SIG-M5 treated with dmso at 0.1 percent for 504 hours (cell line): ENCODE measurements at regions not wholly inside any gene's neighbourhood (a gene's known extent, or its start where the extent isn't known, plus 50 kb on each side); places are given as distances from the start of the nearest gene placed in this dataset.
"Not testable (repeated sequence)": the region's sequence is repeated elsewhere in the genome, so short reads cannot be mapped to it uniquely, and the experiment has no call there.

Source experiments
- DNase-seq: peaks from one replicate; lab custom pipeline; 2025; ENCODE audit not compliant: unreplicated experiment; lab: John Stamatoyannopoulos, UW

GRCh38 chrX:124181515-124181914 is 150.9 kb upstream of the TEX13D start:
- DNase-seq: not testable (repeated sequence)

GRCh38 chrX:124190440-124190839 is 142.0 kb upstream of the TEX13D start:
- no peak for DNase-seq

GRCh38 chrX:124194199-124194598 is 138.3 kb upstream of the TEX13D start:
- no peak for DNase-seq

DNA sequence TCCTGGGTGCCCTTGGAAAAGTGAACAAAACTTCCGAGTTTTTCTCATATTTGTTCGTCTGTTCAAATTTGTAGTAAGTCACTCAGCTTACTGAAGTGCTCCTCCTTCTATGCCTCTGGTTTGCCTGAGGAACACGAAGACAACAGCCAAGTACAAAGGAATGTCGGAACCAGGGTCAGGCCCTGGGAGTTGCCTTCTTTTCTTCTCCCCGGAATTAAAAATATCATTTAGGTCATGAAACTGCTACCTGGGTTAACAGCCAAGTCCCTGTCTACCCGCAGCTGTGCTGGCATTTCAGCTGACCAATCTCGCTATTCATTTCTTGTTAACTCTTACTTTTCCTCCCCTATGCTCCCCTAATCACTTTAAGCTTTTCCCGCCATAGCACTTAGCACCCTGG is 137.6 kb upstream of the TEX13D start:
- DNase-seq: no peak

DNA sequence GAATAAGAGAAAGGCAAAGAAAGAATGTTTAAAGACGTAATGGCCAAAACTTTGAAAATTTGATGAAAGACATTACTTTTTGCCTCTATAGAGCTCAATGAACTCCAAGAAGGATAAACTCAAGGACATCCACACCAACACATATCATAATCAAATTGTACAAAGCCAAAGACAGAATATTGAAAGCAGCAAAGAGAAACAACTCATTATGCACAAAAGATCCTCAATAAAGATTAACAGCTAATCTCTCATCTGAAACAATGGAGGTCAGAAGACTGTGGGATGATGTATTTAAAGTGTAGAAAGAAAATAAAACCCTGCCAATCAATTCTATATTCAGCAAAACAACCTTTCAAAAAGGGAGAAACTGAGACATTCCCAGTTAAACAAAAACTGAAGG is 129.1 kb upstream of the TEX13D start:
- no peak for DNase-seq

DNA sequence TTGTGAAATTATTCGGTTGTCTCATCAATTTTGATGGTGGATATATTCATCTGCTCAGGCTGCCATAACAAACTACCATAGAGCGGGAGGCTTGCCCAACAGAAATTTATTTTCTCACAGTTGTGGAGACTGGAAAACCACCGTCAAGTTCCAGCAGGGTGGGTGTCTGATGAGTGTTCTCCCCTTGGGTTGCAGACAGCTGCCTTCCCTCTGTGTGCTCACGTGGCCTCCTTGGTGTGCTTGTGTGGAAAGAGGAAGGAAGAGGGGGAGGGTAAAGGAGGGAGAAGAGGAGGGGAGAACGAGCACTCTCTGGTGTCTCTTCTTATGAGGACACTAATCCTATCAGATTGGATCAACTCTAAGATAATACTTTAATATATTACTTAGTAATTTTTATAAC is 123.8 kb upstream of the TEX13D start:
- DNase-seq: peak; percentile 86

DNA sequence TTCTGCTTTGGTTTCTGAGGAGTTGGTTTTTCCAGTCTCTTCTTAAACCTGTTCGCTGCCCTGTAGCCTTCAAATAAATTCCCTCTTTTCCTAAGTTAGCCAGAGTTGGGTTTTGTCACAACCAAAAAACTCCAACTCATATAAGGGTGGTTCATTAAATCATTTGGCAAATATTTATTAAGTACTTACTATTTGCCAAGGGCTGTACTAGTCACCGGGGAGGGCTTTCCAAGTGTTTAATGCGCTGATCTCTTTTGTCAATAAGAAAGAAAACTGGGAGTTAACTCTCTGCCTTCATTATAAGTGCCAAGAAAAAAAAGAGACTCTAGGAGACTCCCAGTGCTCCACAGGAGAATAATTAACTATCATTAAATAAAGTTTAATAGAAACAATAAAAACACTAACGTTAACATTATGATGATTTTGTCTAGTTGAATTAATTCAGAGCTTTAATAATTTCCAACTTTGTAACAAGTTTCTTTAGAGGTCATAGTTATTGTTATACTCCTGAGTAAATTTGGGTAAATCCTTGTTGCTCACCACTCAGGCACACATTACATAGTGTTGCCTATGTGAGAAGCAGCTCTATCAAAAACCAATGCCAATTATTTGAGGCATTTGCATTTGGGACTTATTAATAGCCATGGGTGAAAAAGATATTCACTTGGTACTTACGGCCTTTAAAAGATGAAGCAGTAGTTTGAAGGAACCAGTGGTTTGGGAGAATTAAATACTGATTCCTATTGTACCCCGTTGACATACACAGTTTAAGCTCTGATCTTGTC is 122.5 kb upstream of the TEX13D start:
- no peak for DNase-seq

DNA sequence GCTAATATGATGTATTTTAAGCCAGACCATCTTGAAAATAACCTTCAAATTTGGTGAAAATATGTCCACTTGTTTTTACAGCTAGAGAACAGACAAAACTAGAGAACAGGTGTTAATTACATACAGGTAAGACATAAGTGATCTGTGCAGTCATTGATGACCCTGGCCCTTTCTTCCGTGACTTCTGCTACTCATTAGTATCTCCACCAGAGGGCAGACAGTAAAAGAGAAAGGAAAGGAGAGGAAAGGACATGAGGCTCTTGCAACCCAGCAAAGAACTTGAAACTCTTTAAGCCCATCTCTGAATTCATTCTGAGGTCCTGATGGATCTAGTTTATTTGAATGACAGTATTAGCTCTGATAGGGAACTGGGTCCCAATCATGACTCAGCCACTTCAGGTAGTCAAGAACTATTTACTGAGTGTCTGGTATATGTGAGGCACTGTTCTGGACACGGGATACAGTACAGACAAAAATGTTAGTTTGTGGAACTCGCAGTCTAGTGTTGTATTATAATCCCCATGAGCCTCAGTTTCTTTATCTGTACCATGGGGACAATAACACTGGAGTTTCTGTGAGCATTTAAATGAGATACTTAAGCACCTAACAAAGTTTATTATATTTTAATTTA is 121.0 kb upstream of the TEX13D start:
- DNase-seq: peak; percentile 72

GRCh38 chrX:124212622-124213021 is 119.8 kb upstream of the TEX13D start:
- peak; percentile 86 for DNase-seq

DNA sequence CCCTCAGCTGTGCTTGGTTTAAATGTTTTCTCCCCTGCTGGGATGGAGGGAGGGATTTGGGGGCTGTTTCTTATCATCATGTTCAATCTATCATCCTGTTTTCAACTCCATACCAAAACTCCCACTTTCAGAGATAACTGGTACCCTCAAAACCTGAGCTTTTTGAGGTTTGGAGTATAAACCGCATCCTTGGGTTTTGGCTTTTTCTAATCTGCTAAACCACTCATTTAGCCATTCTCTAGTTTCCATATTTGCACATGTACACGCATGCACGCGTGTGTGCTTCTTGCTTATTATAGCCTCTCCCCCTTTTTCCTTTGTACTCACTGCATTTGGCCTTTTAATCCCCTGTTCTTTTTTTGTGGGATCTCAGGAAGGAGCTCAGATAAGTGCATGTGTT is 116.7 kb upstream of the TEX13D start:
- no peak for DNase-seq

- DNase-seq: peak; percentile 35
Measured at GRCh38 chrX:124216396-124217115, 115.9 kb upstream of the TEX13D start.

DNA sequence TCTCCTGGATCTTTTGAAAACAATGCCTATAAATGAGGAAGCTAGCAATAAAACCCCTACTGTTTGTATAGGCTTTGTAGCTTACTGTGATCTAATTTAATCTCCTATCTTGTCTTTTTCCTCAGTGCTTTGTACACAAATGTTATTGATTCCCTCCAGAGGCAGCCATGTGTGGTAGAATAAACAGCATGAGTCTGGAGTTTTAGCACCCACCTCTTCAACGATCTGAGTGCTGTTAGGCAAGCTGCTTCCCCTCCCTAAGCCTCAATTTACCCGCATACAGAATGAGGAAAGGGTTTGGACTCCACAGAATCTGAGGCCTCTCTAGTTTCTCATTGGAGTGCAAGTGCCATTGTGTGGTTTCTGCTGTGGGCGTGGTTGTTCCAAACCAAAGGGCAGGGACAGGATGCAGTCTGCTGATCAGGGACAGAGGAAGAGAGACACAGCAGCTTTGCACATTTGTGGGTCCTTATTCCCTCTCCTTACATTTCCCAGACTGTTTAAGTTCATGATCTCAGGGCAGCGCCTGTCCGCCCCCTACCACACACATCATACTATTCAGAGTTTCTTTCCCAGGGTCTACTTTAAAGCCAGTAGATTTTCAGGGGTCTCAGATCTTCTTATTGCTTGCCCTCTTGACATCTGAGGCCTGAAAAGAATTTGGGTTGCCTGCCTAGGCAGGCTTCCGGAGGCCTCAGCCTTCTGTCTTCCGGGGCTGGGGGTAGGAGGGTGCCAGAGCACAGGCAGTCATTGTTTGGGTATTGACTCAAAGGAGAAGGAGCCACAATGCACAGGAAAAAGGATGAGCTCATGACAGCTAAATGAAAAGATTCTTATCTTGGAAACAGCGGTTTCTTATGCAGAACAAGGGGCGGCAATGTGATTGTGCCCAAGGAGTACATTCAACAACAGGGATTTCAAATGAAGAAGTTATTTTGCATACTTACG is 114.9 kb upstream of the TEX13D start:
- DNase-seq: peak; percentile 77

DNA sequence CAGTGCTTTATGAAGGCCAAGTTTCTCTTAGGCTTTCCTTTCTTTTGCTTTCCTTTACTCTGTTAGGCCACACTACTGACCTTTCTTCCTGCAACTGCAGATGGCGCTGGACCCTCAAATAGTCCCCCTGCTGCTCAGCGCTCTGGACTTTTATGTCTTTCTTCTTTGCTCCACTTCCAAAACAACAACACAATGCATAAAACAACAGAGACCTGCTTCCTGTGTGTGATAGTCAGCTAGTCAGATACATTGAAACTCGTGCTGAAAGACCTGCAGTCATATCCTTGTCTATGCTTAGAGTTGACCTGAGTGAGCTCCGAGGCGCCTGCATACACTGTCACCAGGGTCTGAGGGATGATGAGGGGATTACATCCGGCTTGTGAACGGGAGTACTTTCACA is 108.9 kb upstream of the TEX13D start:
- no peak for DNase-seq

- DNase-seq: no peak
Measured at GRCh38 chrX:124224528-124224927, 107.9 kb upstream of the TEX13D start.

GRCh38 chrX:124226129-124226528 is 106.3 kb upstream of the TEX13D start:
- DNase-seq: no peak

DNA sequence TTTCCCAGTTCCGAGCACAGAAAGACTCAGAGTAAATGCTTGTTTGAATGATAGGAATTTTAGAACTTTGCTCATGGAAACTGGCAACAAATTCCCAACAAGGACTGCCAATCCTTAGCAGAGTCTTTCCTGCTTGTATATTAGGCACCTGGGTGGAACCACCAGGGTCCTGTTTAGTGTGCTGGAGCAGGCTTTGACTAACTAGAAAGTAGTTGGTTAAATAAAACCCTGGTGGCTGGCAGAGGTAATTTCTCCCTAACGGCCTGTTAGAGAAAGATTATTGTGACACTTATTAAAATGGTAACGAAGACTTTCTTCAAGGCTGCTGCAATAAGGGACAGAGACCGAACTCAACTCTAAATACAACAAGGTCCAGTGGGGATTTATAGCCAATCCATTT is 103.6 kb upstream of the TEX13D start:
- DNase-seq: no peak

- DNase-seq: no peak
Measured at GRCh38 chrX:124229374-124229773, 103.1 kb upstream of the TEX13D start.

DNA sequence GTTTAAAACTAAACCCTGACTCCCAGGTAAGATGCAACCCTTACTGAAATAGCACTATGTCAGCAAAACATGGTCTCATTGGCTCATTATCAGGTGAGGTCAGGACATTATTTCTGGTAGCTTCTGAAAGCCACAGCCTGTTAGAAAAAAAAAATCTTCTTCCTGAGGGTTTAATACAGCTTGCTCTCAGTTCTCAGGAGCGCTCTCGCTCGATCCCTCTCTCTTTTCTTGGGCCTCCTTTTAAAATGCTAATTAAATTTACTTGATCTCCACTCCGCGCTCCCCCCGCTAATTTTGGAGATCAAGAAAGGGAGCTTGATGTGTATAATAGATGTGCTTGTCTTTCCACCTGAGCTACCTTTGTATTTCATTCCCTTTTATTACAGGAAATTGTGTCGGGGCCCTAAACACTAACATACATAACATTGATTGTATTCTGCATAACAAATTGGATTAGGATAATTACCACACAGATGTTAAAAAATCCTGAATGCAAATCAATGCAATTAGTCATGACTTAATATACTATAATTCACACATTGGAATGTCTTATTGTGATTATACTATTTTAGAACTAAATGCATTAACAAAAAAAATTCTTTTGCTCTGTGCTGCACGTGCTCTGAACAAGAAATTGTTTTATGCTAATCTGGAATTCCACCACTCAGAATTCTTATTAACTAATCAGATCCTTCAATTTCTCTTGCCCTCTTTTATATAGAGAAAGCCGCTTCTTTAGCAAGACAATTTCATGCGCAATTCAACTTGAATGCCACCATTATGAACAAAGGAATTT is 101.6 kb upstream of the TEX13D start:
- no peak for DNase-seq

DNA sequence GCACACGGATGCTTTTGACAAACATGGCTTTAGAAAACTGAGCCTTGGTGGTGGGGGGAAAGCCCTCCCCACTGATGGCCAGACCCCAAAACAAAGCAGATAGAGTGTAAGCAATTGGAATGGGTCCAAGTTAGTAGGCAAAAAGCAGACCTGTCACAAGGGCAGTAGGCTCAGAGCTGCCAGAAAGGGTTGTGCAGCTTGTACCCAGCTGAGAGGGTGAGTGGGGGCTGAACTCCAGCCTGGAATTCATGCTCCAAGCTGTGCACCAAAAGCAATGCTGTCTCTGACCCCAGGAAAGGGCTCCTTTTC is 101.1 kb upstream of the TEX13D start:
- no peak for DNase-seq

DNA sequence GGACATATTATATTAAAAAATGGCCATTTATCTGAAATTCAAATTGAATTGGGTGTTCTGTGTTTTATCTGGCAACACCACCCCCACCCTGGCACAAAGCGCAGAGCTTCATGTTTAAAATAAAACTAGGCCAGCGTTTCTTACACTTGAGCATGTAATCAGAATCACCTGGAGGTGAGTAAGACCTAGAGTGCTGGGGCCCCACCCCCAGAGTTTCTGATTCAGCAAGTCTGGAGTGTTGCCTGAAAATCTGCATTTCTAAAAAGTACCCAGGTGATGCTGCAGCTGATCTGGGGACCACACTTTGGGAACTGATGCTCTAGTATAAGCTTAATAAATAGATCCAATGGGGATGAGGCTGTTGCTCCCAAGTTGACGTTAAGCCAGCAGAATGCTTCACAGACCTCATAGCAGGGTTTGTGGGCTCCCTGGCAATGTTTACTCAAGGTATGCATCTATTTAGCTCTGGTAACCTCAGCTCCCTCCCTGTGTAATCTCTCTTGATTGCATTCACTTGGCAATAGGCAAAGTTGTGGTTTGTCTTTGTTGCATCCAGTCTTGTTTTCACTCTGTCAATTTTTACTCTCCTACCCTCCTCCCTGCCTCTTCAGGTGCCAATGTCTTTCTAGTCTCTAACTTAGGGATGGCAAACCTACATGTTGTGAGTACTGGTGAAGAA is 99.8 kb upstream of the TEX13D start:
- no peak for DNase-seq
